GM19395 (cell line): ENCODE measurements at regions not wholly inside any gene's neighbourhood (a gene's known extent, or its start where the extent isn't known, plus 50 kb on each side); places are given as distances from the start of the nearest gene placed in this dataset.
"Not testable (repeated sequence)": the region's sequence is repeated elsewhere in the genome, so short reads cannot be mapped to it uniquely, and the experiment has no call there.

Experiments
- ATAC-seq: cut with Tn5 transposase; IDR thresholded peaks from one replicate; pipeline ENCODE4 v1.9.1; 2021; ENCODE audit warnings: mild to moderate bottlenecking, moderate library complexity; ENCODE audit not compliant: unreplicated experiment

DNA sequence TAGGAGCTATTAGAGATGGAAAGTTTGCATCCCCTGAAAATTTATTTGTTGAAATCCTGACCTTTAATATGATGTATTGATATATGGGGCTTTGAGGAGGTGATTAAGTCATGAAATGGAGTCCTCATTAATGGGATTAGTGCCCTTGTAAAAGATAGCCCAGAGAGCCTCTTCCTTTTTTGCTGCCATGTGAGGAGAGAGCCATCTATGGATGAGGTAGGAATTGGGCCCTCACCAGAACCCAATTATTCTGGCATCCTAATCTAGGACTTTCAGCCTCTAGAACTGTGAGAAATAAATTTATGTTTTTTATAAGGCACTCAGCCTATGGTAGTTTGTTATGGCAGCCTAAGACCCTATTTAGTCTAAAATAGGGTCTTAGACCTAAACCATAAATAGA lies 250.2 kb upstream of the SLITRK1 start:
- ATAC-seq: no peak

DNA sequence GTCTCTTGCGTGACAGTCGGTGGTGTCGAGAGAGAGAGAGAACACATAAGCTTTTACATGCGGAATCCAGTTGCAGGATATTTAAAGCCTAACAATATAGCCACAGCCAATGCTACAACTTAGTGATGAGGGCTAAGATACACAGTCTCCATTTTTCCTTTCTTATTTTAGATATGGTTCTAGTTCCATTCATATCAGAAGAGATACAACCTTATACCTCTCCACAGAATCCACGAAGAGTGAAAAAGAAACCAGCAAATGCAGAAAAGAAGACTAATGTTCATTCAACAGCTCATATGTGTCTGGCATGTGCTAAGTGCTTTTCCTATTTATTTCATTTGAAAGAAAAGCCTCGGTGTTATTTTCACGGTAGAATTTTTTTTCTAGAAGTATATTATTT lies 249.0 kb upstream of the SLITRK1 start:
- no peak for ATAC-seq

DNA sequence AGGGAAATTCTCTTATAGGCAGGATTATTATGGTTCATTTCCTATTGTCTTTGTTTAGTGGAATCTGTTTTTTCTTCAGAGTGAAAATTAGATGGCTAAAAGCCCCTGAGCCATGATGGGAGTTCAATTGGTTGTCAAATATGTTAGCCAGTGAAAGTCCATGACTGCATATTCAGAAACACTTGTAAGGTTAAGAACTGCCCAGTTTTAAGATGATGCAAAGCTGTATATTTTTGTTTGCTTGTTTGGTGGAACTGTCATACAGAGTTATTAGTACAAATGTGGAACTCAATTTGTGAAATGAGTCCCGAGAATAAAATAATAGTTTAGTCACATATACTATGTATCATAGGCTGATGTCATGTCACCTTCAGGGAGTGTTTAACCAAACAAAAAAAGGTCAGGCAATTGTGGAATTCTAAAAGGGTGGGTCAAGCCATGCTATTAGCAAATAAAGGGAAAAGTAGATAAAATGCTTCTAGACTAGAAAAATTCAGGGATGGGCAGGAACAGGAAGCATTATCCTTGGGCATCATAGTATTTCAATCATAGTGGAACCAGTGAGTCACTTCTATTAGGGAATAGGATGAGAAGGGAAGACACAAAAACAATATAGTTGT lies 248.3 kb upstream of the SLITRK1 start:
- ATAC-seq: no peak

DNA sequence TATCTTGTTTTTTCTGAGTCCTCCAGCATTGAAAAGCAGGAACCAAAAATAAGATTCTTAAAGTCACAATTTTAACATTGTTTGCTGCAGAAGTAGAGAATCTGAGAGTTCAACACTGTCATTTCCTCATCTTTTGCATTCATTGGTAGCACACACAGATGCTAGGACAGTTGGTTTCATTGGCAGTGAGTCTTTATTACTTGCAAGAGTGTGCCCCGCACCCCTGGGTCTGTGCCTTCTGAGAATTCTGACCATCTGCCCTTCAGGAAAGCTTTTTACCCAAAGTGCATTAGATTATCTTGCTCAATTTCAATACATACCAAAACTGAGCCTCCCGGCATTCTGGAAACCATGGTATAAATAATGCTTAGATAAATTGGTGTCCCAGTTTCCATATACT lies 247.7 kb upstream of the SLITRK1 start:
- no peak for ATAC-seq

DNA sequence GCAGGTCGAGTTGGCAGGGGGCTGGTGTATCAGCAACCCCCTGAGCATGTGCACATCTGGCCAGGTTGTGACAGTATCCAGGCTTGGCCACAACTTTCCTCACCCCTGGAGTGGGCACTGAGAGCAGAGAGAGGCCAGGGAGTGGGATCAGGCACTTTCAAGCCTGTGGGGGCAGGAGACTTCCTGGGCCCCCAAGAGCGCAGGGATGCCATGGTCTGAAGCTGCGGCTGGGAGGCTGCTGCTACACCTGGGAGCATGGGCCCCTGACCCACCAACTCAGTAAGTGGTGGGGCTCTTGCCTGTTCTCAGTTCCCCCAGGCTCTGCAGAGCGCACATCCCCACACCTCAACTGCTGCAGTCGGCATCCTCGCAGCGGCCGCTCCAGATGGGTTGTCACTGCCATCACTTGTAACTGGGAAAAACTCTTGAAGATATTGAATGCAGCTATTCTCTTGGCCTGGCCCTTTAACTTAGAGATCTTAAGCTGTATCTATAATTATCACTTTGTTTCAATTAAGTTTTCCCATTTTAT lies 245.4 kb upstream of the SLITRK1 start:
- no peak for ATAC-seq

DNA sequence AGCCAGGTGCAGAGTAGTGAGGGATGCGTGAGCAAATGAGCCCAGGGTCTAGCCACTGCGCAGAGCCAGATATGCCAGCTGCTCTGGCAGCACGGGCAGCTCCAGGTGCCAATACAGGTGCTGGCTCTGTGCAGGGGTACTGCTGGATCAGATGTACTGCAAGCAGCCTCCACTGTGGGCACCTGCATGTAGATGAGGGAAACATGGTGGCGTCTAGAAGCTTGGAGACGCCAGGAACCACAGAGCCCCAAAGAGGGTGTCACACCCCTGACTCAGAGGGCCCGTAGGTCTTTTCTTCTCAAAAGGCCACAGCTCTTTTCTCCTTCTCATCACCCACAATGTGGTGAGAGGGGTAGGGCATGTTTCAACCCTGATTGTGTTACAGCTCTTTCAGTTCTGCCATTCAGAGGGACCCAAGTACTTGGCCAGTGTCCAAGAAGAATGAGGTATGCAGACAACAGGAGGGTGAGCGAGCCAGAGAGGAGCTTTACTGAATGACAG lies 244.4 kb upstream of the SLITRK1 start:
- no peak for ATAC-seq

DNA sequence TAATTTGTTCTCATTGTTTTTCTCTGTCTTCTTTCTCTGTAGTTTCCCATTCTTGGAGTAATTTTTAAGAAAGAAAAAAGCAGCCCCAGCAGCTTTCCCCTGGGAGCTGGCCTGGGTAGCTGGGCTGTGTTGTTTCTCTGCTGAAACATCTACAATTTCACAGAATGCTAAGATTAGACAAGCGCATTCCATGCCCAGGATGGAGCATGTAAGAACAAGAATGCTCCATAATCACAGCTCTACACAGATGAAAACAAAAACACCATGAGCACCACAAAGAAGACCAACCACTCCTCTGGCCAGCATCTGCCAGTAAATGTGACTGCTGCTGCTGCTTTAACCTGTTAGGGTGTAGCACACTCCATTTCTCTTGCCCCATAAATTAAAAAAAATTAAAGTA lies 239.2 kb upstream of the SLITRK1 start:
- ATAC-seq: no peak

DNA sequence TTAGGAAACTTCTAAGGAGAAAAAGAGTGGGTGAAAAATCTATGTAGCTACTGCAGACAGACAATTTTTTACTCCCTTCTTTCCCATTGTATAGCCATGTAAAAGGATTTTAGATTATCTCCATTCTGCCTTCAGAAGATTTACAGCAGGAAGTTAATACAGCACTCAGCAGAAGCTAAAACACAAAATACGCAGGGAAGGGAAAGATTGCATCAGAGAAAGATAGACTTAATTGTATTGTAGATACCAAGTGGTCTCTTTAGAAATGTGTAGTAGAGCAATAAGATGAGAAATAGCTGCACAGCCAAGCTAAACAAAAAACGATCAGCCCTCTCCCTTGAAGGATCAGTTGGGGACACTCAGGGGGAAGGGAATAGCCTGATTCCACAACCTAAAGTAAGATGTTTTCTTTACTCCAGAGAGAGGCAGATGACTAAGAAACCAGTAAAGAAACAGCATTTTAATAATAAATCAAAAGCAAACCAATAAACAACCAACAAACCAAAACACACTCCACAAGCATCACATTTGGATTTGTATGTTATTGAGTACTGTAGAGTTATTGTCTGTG lies 236.7 kb upstream of the SLITRK1 start:
- ATAC-seq: no peak

DNA sequence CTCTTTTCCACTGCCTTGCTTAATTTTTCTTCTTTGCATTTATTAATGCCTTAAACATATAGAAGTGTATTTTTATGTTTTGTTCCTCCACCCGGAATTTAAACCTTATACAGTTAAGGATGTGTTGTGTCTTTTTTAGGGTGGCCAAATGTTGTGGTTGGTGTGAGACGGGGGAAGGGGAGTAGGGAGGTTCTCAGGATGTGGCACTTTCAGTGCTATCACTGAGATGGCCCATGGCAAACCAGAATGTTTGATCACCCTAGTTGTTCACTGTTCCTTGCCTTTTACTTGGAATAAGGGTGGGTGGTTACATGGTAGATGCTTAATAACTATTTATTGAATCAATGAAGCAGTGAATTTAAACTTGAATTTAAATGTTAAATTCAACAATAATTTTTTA lies 216.0 kb upstream of the SLITRK1 start:
- ATAC-seq: no peak

DNA sequence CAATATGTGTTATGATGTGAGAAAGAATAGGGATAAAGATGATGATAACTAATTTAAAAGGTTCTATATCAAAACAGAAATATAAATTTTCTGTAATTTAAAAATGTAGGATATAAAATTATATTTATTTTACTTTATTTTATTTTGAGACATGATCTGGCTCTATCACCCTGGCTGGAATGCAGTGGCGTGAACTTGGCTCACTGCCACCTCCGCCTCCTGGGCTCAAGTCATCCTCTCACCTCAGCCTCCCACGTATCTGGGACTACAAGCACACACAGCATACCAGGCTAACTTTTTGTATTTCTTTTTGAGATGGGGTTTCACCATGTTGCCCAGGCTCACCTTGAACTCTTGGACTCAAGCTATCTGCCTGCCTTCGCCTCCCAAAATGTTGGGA lies 214.9 kb upstream of the SLITRK1 start:
- ATAC-seq: no peak

DNA sequence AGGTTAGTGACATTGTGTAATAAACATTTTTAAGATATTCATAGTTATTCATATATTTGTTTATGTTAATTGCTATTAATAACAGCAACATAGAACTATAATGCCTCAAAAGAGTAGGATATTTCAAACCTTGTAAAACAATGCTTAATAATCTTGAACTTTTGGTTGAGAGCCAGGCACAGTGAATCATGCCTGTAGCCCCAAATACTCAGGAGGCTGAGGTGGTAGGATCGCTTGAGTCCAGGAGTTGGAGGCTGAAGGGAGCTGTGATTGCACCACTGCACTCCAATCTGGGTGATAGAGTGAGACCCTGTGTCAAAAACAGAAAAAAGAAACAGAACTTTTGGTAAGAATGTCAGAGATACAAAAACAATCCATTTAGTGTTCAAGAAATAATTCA lies 213.9 kb upstream of the SLITRK1 start:
- ATAC-seq: no peak

DNA sequence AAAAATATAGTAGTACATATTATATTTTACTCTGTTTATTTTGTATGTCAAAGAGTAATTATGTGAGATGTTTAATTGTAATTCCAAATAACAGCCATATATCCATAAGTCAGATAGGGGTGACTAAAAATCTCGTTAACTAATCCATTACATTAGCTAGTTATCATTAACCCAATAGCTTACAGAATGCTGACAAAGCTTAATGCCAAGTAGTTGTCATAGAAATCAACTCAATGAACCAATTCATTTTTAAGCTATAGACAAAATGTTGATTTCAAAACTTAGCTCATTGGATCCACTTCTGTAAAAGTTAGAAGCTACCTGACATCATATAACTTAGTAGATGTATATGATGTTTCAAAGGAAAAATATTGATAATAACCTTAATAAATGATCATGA lies 206.7 kb upstream of the SLITRK1 start:
- no peak for ATAC-seq

DNA sequence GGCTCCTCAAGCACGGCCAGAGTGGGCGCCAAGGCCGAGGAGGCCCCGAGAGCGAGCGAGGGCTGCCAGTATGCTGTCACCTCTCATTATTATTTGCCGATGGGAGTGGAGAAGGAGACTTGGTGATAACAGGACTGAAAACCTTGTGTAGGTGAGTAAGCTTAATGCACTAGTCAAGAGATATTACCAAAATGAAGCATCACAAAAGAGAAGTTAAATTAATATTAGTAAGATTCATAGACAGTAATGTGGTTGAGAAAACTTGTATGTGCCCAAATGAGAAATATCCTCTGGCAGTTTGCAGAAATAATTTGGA lies 204.5 kb upstream of the SLITRK1 start:
- no peak for ATAC-seq

DNA sequence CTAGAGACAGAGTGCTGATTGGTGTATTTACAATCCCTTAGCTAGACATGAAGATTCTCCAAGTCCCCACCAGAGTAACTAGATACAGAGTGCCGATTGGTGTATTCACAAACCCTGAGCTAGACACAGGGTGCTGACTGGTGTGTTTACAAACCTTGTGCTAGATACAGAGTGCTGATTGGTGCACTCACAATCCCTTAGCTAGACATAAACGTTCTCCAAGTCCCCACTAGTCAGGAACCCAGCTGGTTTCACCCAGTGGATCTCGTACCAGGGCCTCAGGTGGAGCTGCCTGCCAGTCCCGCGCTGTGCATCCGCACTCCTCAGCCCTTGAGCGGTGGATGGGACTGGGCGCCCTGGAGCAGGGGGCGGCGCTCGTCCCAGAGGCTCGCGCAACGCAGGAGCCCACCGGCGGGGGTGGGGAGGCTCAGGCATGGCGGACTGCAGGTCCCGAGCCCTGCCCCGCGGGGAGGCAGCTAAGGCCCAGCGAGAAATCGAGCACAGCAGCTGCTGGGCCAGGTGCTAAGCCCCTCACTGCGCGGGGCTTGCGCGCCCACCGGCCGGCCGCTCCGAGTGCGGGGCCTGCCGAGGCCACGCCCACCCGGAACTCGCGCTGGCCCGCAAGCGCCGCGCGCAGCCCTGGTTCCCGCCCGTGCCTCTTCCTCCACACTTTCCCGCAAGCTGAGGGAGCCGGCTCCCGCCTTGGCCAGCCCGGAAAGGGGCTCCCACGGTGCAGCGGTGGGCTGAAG lies 204.0 kb upstream of the SLITRK1 start:
- not testable (repeated sequence) for ATAC-seq

DNA sequence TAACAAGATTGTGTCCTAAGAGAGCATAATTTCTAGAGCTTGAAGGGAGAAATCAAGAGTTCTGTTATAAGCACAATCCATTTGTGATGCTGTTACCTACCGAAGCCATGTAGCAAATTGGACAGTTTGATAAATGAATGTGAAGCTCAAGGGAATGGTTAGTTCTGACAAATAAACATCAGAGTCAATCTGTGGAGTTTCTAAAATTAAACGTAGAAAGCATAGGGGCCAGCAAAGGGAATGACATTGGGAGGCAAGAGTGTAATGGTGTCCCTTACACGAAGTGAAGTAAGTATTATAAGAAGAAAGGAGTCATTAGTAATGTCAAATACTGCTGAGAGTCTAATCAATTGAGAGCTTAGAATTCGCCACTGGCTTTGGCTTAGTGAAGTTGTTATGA lies 200.2 kb upstream of the SLITRK1 start:
- no peak for ATAC-seq

DNA sequence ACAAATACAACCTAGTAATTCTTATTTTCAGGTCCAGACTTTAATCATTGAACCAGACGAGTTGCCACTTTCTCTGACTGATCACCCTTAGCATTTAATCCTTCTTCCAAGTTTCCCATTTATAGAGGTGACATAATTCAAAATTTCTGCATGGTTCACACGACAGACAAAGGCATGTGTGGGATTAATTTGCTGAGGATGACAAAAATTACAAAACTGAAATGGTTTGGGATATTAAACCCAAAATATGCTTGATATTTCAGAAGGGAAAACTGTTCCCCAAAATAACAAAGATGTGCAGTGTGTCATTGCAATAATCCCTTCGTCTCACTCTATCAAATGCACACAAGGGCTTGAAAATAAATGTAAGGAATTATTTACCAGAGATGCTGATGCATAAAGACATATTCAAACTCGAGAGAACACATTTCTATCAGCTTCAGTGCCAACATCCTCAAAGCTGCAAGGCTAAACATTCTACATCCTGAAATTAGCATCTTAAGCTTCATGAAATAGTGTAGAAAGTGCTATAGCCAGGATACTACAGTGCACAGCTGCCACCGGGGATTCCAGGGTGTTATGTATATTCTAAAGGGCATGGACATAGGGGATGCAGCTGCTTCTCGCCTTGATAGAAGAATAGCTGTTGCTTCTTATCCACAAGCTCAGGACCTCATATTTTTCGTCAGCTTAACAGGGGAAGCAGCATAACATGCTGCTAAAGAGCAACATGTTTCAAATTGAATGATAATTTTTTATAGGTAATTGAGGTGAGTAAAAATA lies 198.7 kb upstream of the SLITRK1 start:
- ATAC-seq: no peak

DNA sequence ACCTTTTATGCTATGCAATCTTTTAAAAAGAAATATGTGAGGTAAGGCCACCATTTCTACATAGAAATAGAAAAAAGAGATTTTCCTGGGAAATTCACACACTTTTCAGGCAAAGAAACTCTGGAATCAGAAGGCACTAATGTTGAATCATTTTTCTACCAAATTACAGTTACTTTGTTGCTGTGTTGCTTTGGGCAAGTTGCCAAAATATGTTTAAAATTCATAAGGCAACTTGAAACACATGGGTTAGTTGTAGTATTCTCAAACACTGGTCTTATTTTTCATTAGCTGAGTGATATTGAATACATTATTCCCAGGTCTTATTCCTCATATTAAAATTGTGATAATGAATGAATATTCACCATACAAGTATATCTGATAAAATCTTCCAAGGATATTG lies 195.0 kb upstream of the SLITRK1 start:
- ATAC-seq: no peak

DNA sequence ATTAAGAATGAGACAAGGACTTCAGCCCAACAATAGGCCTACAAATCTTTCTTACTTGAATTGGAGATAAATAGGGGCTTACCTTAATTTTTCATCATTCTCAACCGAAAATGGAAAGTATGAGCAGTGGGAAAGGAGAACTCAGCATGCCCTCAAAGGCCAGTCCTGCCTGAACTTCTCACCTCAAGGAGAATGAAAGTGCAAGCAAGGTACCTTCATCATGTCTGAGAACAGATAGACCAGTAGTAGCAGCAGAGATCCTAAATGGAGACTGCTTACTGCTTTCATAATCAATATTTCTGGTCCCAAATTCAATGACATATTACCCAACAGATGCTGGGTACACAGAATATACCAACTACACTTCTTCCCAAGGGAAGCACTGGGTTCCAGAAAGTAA lies 194.0 kb upstream of the SLITRK1 start:
- ATAC-seq: no peak

DNA sequence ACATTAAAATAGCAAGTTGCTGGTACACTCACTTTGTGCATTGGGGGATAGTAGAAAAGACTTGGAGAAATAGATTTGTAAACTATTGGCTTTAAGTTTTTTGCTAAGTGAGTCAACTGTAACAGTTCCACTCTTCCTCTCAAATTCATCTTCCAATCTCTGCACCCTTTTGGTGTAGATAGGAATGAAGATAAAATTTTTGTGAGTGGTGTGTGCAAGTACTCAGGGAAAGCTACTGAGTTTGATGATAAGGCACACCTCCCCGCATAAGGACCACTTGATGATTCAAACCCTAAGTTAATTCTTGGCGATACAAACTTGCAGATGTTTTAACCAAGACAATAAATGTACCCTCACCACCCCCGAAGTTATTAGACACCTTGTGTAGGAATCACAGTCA lies 168.3 kb upstream of the SLITRK1 start:
- ATAC-seq: no peak

DNA sequence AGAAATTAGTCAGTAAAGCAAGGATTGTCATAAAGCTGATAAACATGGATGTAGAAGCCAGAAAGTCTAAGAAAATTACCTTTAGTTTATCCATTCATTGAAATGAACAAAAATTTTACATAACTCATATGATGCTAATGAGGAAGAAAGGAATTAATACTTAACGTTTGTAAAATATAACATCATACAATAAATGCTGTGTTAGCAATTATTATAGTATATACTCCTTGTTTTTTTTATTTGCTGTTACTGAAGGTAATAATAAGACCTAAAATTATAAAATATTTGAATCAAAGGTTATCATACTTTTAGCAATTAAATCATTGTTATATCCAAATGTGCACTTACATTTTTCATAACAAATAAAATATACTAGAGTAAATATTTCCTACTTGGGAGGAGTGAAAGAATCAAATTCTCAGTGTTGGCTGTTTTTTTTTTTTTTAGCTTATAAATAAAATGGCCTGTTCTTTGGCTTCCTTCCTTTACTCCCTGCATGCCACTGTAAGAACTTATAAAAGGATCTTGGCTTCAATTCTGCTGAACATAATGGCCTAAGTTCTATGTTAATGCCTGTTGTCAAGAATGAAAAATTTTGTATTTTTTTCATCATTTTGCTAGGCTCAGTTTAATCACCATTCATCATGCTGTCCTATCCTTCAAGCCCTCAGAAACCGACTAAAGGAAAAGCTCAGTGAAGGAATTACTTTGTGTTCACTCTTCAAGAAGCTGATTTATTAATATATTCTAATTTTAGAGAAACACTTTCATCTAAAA lies 167.4 kb upstream of the SLITRK1 start:
- ATAC-seq: no peak

DNA sequence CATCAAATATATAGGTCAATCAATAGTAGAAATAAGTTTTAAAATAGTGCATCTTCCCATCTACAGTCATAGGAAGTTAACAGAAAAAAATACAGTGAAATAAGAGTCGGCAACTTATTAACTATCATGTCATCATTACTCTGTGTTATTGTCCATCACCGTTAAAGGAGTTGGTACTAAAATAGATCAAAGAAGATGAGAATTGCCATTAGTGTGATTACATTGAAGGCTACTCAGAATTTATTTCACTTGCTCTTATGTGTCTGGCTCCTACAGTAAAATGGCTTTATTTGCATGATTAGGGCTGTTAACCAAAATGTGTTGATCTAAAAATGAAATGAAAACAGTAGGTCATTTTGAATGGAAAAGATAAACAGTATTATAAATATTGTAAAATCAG lies 162.5 kb upstream of the SLITRK1 start:
- ATAC-seq: no peak
